ENCODE measurements at regions not wholly inside any gene's neighbourhood (a gene's known extent, or its start where the extent isn't known, plus 50 kb on each side); places are given as distances from the start of the nearest gene placed in this dataset.
"Not testable (repeated sequence)": the region's sequence is repeated elsewhere in the genome, so short reads cannot be mapped to it uniquely, and the experiment has no call there.

GRCh38 chr10:2897619-2898508, 169.5 kb upstream of the PFKP start:
- FAIRE-seq (no peak), DNase-seq (ENCODE audit: insufficient read length) (no peak)
- no peak for TF ChIP-seq TAF1 (IDR thresholded peaks at IDR 0.05; ENCODE audit: borderline replicate concordance, low read depth, low read length)
- TF ChIP-seq POLR2AphosphoS5 (IDR thresholded peaks at IDR 0.05; ENCODE audit: low read depth, low read length) = no peak
- no peak for TF ChIP-seq POLR2A (IDR thresholded peaks at IDR 0.05; ENCODE audit: low read depth, low read length)

DNA sequence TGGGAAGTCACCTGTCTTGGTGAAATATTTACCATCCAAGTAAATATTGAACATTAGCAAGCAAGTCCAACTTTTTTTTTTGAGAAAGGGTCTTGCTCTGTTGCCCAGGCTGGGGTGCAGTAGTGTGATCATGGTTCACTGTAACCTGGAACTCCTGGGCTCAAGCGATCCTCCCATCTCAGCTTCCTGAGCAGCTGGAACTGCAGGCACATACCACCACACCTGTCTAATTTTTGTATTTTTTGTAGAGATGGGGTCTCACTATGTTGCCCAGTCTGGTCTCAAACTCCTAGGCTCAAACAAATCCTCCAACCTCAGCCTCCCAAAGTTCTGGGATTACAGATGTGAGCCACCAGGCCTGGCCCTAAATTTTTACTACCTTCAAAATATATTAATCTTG, 171.0 kb upstream of the PFKP start:
- FAIRE-seq; DNase-seq (ENCODE audit: insufficient read length): not testable (repeated sequence)

DNA sequence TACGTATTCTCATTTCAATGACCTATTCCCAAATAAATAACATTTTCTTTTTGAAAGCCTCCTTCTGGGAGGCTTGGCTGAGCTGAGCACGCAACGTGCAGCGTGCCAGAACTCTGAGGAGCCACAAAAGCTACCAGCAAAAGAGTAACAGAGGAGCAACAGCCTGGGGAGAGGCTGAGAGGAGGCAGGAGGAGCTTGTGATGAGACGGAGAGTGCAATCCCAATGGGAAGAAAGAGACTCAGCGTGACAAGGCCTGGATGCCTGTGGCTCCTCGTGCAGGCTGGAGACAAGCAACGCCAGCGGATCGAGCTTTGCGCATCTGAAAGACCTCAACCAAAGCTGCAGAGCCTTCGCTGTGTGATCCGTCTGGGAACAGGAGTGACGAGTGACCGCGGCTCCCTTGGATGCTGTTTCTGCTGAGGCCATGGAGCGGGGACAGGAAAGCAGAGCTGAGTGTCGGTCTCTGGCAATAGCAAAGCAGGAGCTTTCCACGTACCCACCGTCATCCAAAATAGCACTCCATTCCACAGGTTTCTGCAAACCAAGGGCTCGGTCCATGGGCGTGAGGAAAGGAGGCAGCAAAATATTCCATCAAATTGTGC, 171.7 kb upstream of the PFKP start:
- TF ChIP-seq POLR2A (IDR thresholded peaks at IDR 0.05; ENCODE audit: low read depth, low read length) (no peak), POLR2AphosphoS5 (IDR thresholded peaks at IDR 0.05; ENCODE audit: low read depth, low read length) (no peak), TAF1 (IDR thresholded peaks at IDR 0.05; ENCODE audit: borderline replicate concordance, low read depth, low read length) (no peak)
- no peak for DNase-seq (ENCODE audit: insufficient read length)
- no peak for FAIRE-seq

DNA sequence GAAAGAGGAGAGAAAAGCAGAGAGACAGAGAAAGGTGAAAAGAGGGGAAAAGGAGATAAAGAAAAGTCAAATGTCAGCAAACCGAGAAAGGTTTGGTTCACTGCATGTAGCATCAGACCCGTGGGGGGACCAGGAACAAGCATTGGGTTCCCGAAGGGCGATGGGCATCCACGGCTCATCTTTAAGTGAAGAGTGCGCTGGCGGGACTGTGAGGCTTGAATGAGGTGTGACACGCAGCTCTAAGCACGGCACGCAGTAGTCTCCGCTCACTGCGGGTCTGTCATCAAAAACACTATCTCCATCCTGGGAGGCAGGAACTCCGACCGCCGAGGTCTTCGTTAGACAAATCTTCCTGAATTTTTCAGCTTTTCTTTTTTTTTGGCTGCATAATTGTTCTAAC, 173.4 kb upstream of the PFKP start:
- no peak for DNase-seq (ENCODE audit: insufficient read length)
- no peak for FAIRE-seq
- TF ChIP-seq TAF1 (IDR thresholded peaks at IDR 0.05; ENCODE audit: borderline replicate concordance, low read depth, low read length) (no peak), POLR2AphosphoS5 (IDR thresholded peaks at IDR 0.05; ENCODE audit: low read depth, low read length) (no peak), POLR2A (IDR thresholded peaks at IDR 0.05; ENCODE audit: low read depth, low read length) (no peak)

DNA sequence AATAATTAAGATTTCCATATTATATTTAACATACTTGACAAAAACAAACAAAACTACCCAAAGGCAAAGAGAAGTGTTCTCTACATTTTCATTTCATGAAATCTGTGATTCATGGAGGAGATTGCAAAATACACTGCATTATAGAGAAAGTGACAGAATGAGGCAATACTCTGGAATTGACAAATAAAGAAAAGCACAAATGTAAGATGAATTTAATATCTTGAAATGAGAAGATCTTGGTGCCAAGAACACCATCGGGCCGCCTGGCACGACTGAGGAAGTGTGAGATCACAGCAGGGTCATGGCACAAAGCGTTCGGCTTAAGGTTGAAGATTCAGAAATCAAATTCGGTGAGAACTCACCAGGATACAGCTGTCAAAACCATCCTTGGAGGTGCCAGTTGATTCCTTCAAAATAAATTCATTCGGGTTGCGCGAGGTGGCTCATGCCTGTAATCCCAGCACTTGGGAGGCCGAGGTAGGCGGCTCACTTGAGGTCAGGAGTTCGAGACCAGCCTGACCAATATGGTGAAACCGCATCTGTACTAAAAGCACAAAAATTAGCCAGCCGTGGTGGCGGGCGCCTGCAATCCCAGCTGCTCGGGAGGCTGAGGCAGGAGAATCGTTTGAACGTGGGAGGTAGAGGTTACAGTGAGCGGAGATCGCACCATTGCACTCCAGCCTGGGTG, 174.0 kb upstream of the PFKP start:
- FAIRE-seq (no peak), DNase-seq (ENCODE audit: insufficient read length) (no peak)
- no peak for TF ChIP-seq POLR2A (IDR thresholded peaks at IDR 0.05; ENCODE audit: low read depth, low read length)

DNA sequence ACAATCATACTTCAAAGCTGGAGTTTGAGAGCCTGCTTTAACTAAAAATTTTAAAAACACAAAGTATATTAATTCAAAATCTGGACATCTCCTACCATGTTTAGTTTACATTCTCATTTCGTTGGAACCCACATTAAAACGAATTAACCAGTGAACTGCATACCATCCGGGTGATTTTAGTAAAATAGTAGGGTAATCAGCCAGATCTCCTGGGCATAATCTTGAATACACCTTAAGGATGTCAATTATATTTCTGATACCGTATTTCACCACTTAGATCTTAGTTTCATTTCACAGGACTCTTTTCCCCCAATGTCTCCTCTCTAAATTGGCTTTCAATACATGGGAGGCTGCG, 175.6 kb upstream of the PFKP start:
- FAIRE-seq (no peak), DNase-seq (ENCODE audit: insufficient read length) (no peak)
- TF ChIP-seq POLR2A (IDR thresholded peaks at IDR 0.05; ENCODE audit: low read depth, low read length) (no peak), TAF1 (IDR thresholded peaks at IDR 0.05; ENCODE audit: borderline replicate concordance, low read depth, low read length) (no peak)

- DNase-seq (ENCODE audit: insufficient read length) = no peak
- TF ChIP-seq POLR2AphosphoS5 (IDR thresholded peaks at IDR 0.05; ENCODE audit: low read depth, low read length) = no peak
- no peak for TF ChIP-seq TAF1 (IDR thresholded peaks at IDR 0.05; ENCODE audit: borderline replicate concordance, low read depth, low read length)
- no peak for TF ChIP-seq POLR2A (IDR thresholded peaks at IDR 0.05; ENCODE audit: low read depth, low read length)
- FAIRE-seq = no peak
Observed at GRCh38 chr10:2891073-2891769, 176.1 kb upstream of the PFKP start.

DNA sequence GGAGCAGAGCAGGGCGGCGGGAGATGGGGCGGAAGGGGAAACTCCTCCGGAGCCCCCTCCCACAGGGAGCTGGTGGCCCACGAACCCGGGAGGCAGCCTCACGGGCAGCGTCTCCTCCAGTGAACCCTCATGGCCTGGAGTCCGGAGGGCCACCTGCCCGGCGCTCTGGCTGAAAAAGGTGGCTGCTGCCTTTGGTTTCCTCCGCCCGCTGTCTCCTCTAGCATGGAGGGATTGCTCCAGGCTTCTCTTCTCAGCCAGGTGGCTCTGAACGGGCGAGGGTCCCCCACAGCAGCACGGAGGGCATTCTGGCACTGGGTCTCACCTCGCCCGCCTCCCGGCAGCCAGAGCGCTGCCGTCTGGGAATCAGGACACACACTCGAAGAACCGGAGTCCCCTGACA, 177.3 kb upstream of the PFKP start:
- no peak for FAIRE-seq
- TF ChIP-seq POLR2A (IDR thresholded peaks at IDR 0.05; ENCODE audit: low read depth, low read length) (no peak), POLR2AphosphoS5 (IDR thresholded peaks at IDR 0.05; ENCODE audit: low read depth, low read length) (no peak), TAF1 (IDR thresholded peaks at IDR 0.05; ENCODE audit: borderline replicate concordance, low read depth, low read length) (no peak)
- no peak for DNase-seq (ENCODE audit: insufficient read length)

- TF ChIP-seq TAF1 (IDR thresholded peaks at IDR 0.05; ENCODE audit: borderline replicate concordance, low read depth, low read length) (no peak), POLR2AphosphoS5 (IDR thresholded peaks at IDR 0.05; ENCODE audit: low read depth, low read length) (no peak), POLR2A (IDR thresholded peaks at IDR 0.05; ENCODE audit: low read depth, low read length) (no peak)
- DNase-seq (ENCODE audit: insufficient read length) (no peak), FAIRE-seq (peak; percentile 80)
Observed at GRCh38 chr10:2888403-2889004, 178.8 kb upstream of the PFKP start.

DNA sequence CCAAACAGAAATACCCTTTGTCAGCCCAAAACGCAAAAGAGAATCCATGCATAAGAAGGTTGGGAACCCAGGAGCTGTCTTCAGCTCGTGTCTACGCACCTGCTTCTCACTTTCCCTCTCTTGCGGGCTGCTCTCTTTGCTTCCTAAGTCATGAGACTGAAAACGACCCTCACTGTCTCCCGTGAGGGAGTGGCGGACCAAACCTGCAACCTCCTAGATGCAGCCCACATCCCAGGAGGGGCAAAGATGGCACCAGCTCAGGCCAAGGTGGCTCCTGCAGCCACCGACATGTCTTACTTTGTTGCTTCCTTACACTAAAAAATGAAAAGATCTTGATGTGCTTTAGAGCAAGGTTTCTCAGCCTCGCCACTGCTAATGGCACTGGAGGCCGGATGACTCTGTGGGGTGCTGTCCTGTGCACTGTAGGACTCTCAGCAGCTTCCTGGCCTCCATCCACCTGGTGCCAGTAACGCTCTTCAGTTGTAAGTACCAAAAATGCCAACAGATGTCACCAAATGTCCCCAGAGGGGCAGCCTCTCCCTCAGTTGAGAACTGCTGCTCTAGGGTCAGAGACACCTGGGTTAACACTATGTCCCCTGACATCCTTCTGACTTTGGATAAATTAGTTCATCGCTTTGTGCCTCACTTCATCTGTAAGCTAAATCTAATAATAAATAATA, 179.8 kb upstream of the PFKP start:
- no peak for FAIRE-seq
- TF ChIP-seq POLR2AphosphoS5 (IDR thresholded peaks at IDR 0.05; ENCODE audit: low read depth, low read length) (no peak), TAF1 (IDR thresholded peaks at IDR 0.05; ENCODE audit: borderline replicate concordance, low read depth, low read length) (no peak), POLR2A (IDR thresholded peaks at IDR 0.05; ENCODE audit: low read depth, low read length) (no peak)
- DNase-seq (ENCODE audit: insufficient read length) = no peak

GRCh38 chr10:2886662-2887061, 180.7 kb upstream of the PFKP start:
- DNase-seq (ENCODE audit: insufficient read length) (no peak), FAIRE-seq (no peak)
- TF ChIP-seq TAF1 (IDR thresholded peaks at IDR 0.05; ENCODE audit: borderline replicate concordance, low read depth, low read length) = no peak

All from GM12892 (cell line).